DMS 273 treated with DMSO at 0.1 percent for 48 hours (cell line): ENCODE measurements at regions not wholly inside any gene's neighbourhood (a gene's known extent, or its start where the extent isn't known, plus 50 kb on each side); places are given as distances from the start of the nearest gene placed in this dataset.
A peak's percentile ranks its signal among the peaks of the same experiment; 100 is the strongest.
"Not testable (repeated sequence)": the region's sequence is repeated elsewhere in the genome, so short reads cannot be mapped to it uniquely, and the experiment has no call there.

Experiments
- DNase-seq: peaks from one replicate; lab custom pipeline; 2025; lab: John Stamatoyannopoulos, UW

GRCh38 chr2:189309331-189309730, 129.8 kb upstream of the COL5A2 start:
- no peak for DNase-seq

GRCh38 chr2:189312211-189312610, 129.1 kb upstream of the WDR75 start:
- no peak for DNase-seq

GRCh38 chr2:189312643-189313042, 128.6 kb upstream of the WDR75 start:
- DNase-seq, result no peak

GRCh38 chr2:189318761-189319160, 122.5 kb upstream of the WDR75 start:
- DNase-seq, result no peak

- DNase-seq, result not testable (repeated sequence)
Measured at GRCh38 chr2:189319424-189319823, 121.8 kb upstream of the WDR75 start.

- no peak for DNase-seq
Measured at GRCh38 chr2:189327879-189328847, 113.1 kb upstream of the WDR75 start.

- no peak for DNase-seq
Measured at GRCh38 chr2:189328848-189329245, 112.4 kb upstream of the WDR75 start.

GRCh38 chr2:189336276-189336975, 104.8 kb upstream of the WDR75 start:
- DNase-seq, result no peak

GRCh38 chr2:189337656-189338055, 103.6 kb upstream of the WDR75 start:
- no peak for DNase-seq

GRCh38 chr2:189338115-189338514, 103.2 kb upstream of the WDR75 start:
- DNase-seq, result no peak

- no peak for DNase-seq
Measured at GRCh38 chr2:189341077-189341476, 100.2 kb upstream of the WDR75 start.

- no peak for DNase-seq
Measured at GRCh38 chr2:189344043-189344442, 97.2 kb upstream of the WDR75 start.

GRCh38 chr2:189347540-189347939, 93.7 kb upstream of the WDR75 start:
- peak; percentile 75 for DNase-seq

- DNase-seq, result no peak
Measured at GRCh38 chr2:189348369-189348768, 92.9 kb upstream of the WDR75 start.

- DNase-seq, result no peak
Measured at GRCh38 chr2:189350540-189351209, 90.6 kb upstream of the WDR75 start.

GRCh38 chr2:189351933-189352332, 89.3 kb upstream of the WDR75 start:
- DNase-seq, result not testable (repeated sequence)

GRCh38 chr2:189357375-189357774, 83.9 kb upstream of the WDR75 start:
- DNase-seq, result not testable (repeated sequence)

- no peak for DNase-seq
Measured at GRCh38 chr2:189360861-189361260, 80.4 kb upstream of the WDR75 start.

GRCh38 chr2:189362283-189362682, 79.0 kb upstream of the WDR75 start:
- no peak for DNase-seq

- DNase-seq, result no peak
Measured at GRCh38 chr2:189363559-189363958, 77.7 kb upstream of the WDR75 start.

- DNase-seq, result no peak
Measured at GRCh38 chr2:189364607-189365006, 76.7 kb upstream of the WDR75 start.

- DNase-seq, result no peak
Measured at GRCh38 chr2:189366349-189366748, 74.9 kb upstream of the WDR75 start.

- no peak for DNase-seq
Measured at GRCh38 chr2:189367343-189367742, 73.9 kb upstream of the WDR75 start.
